PC-9 (cell line): ENCODE measurements at regions not wholly inside any gene's neighbourhood (a gene's known extent, or its start where the extent isn't known, plus 50 kb on each side); places are given as distances from the start of the nearest gene placed in this dataset.

Experiments used
- BruUV-seq: library from RNA; stranded (reverse); fragments of 400-500 nt; replicated peaks from 2 replicates; lab custom pipeline; 2021; lab: Mats Ljungman, UMichigan
- CTCF ChIA-PET: fragments of 300-600 bp; sonication (Branson Sonifier 250); formaldehyde crosslinking; loops from one replicate; lab custom pipeline; 2022; ENCODE audit warnings: antibody characterized with exemption; lab: Charles Lee
- POLR2A ChIA-PET: fragments of 300-600 bp; sonication (Branson Sonifier 250); formaldehyde crosslinking; loops from one replicate; lab custom pipeline; 2022; ENCODE audit warnings: antibody characterized with exemption; ENCODE audit not compliant: unreplicated experiment; lab: Charles Lee
- DNase-seq, 2 experiments: peaks; one replicate each; pipeline versions ENCODE4 v3.0.0 to v3.0.0-alpha.2; 2015 to 2022; ENCODE audit warnings: mixed read lengths in 1 of 2
- H2AFZ ChIP-seq: fragments of 200-600 bp; sonication (generic); 2 replicates; pipeline ENCODE4 v1.8.1; 2017; ENCODE audit warnings: antibody characterized with exemption
- H3F3A ChIP-seq: fragments of 200-600 bp; sonication (generic); 2 replicates; pipeline ENCODE4 v1.8.1; 2017; ENCODE audit warnings: antibody characterized with exemption, mild to moderate bottlenecking, low read depth; ENCODE audit not compliant: insufficient read depth
- H3K27ac ChIP-seq: fragments of 200-600 bp; sonication (generic); 2 replicates; pipeline ENCODE4 v1.6.1; 2016; ENCODE audit warnings: mixed run types
- H3K27me3 ChIP-seq: fragments of 200-600 bp; sonication (generic); 2 replicates; pipeline ENCODE4 v1.6.1; 2016; ENCODE audit warnings: low read depth, mixed run types; ENCODE audit not compliant: insufficient read depth
- H3K36me3 ChIP-seq: fragments of 200-600 bp; sonication (generic); 2 replicates; pipeline ENCODE4 v1.6.1; 2016; ENCODE audit warnings: low read depth, mixed run types
- H3K4me1 ChIP-seq: fragments of 200-600 bp; sonication (generic); replicated peaks from 2 replicates; pipeline ENCODE4 v1.6.1; 2016; ENCODE audit warnings: mixed run types; ENCODE audit not compliant: insufficient read depth
- H3K4me2 ChIP-seq: fragments of 200-600 bp; sonication (generic); 2 replicates; pipeline ENCODE4 v1.6.1; 2017; ENCODE audit warnings: mixed run types
- H3K4me3 ChIP-seq: fragments of 200-600 bp; sonication (generic); 2 replicates; pipeline ENCODE4 v1.6.1; 2016; ENCODE audit warnings: mixed run types
- H3K79me2 ChIP-seq: fragments of 200-600 bp; sonication (generic); 2 replicates; pipeline ENCODE4 v1.6.1; 2017; ENCODE audit warnings: low read depth, mixed run types
- H3K9me2 ChIP-seq: fragments of 200-600 bp; sonication (generic); 2 replicates; pipeline ENCODE4 v1.8.1; 2017; ENCODE audit warnings: mild to moderate bottlenecking; ENCODE audit not compliant: insufficient read depth
- H3K9me3 ChIP-seq: fragments of 200-600 bp; sonication (generic); 2 replicates; pipeline ENCODE4 v1.8.1; 2016; ENCODE audit warnings: low read depth; ENCODE audit not compliant: insufficient read depth
- H4K20me1 ChIP-seq: fragments of 200-600 bp; sonication (generic); 2 replicates; pipeline ENCODE4 v1.8.1; 2017; ENCODE audit not compliant: insufficient read depth
- CTCF ChIP-seq: fragments of 200-600 bp; sonication (generic); conservative IDR thresholded peaks from 2 replicates; pipeline ENCODE4 v1.6.1; 2017; ENCODE audit warnings: mixed run types, antibody characterized with exemption, mild to moderate bottlenecking, moderate library complexity
- EZH2 ChIP-seq: fragments of 200-600 bp; sonication (generic); IDR thresholded peaks from 2 replicates; pipeline ENCODE4 v1.8.0; 2017; ENCODE audit warnings: antibody characterized with exemption, low read depth
- intact Hi-C: fragments of 100-400 bp; cut with micrococcal nuclease; formaldehyde crosslinking; loops from one replicate; pipeline ENCODE4 v1.10.0; 2022; ENCODE audit not compliant: unreplicated experiment

- intact Hi-C loops: no loop called here
- POLR2A ChIA-PET: no interaction called here
- Histone ChIP-seq H3K9me2 (no peaks in the 10 kb centered on the region), H3K4me3 (no peak overlapping the region), H3K36me3 (no peaks in the 10 kb centered on the region), H3K9me3 (no peaks in the 10 kb centered on the region), H4K20me1 (no peaks in the 10 kb centered on the region), H3K4me2 (no peak overlapping the region), H3K27ac (no peak overlapping the region), H3K79me2 (no peaks in the 10 kb centered on the region), H3F3A (no peaks in the 10 kb centered on the region), H2AFZ (no peak overlapping the region), H3K27me3 (no peaks in the 10 kb centered on the region), H3K4me1 (no peaks in the 10 kb centered on the region)
- no peak for TF ChIP-seq CTCF
- no peak for TF ChIP-seq EZH2
- CTCF ChIA-PET: no interaction called here
- no peak for DNase-seq
- no TSS peak for BruUV-seq
Measured at GRCh38 chr1:101476541-101476940, 239.7 kb downstream of the S1PR1 start.

GRCh38 chr1:101479945-101480344 is 243.1 kb downstream of the S1PR1 start:
- Histone ChIP-seq H3K36me3 (no peaks in the 10 kb centered on the region), H2AFZ (no peak overlapping the region), H3K79me2 (no peaks in the 10 kb centered on the region), H3K27ac (no peak overlapping the region), H3K4me3 (no peak overlapping the region), H3F3A (no peaks in the 10 kb centered on the region), H4K20me1 (no peaks in the 10 kb centered on the region), H3K27me3 (no peaks in the 10 kb centered on the region), H3K9me3 (no peaks in the 10 kb centered on the region), H3K4me2 (no peak overlapping the region), H3K4me1 (no peaks in the 10 kb centered on the region), H3K9me2 (no peaks in the 10 kb centered on the region)
- TF ChIP-seq CTCF: no peak
- TF ChIP-seq EZH2: no peak
- intact Hi-C loops: no loop called here
- DNase-seq: no peak
- no TSS peak for BruUV-seq
- POLR2A ChIA-PET: no interaction called here
- CTCF ChIA-PET: no interaction called here

- ChIA-PET POLR2A (no interaction called here), CTCF (no interaction called here)
Measured at GRCh38 chr1:101482306-101482705, 245.5 kb downstream of the S1PR1 start.

More at GRCh38 chr1:101482306-101482705, 245.5 kb downstream of the S1PR1 start:
- Histone ChIP-seq H3K79me2 (no peaks in the 10 kb centered on the region), H3K4me1 (no peaks in the 10 kb centered on the region), H4K20me1 (no peaks in the 10 kb centered on the region), H3K27me3 (no peaks in the 10 kb centered on the region), H3K27ac (no peak overlapping the region), H3K9me3 (no peaks in the 10 kb centered on the region), H3K9me2 (no peaks in the 10 kb centered on the region), H3K4me2 (no peak overlapping the region), H3K36me3 (no peaks in the 10 kb centered on the region), H3K4me3 (no peak overlapping the region), H3F3A (no peaks in the 10 kb centered on the region), H2AFZ (no peak overlapping the region)
- DNase-seq: no peak
- intact Hi-C loops: no loop called here
- no peak for TF ChIP-seq EZH2
- no peak for TF ChIP-seq CTCF
- no TSS peak for BruUV-seq
